ENCODE measurements at regions not wholly inside any gene's neighbourhood (a gene's known extent, or its start where the extent isn't known, plus 50 kb on each side); places are given as distances from the start of the nearest gene placed in this dataset.

- no CpG with 5 or more reads among the region's 3 CpGs for WGBS (ENCODE audit: extremely low coverage, insufficient coverage, insufficient read length)
- no peak overlapping the region for H3K14ac ChIP-seq (ENCODE audit: low read length)
- no peaks in the 10 kb centered on the region for H3K79me2 ChIP-seq (ENCODE audit: control insufficient read depth, insufficient read depth, low read length, poor library complexity)
- no peak overlapping the region for H2AK5ac ChIP-seq (ENCODE audit: low read length)
- H3K9ac ChIP-seq (ENCODE audit: low read length) = no peak overlapping the region
- no peak overlapping the region for H2BK120ac ChIP-seq (ENCODE audit: insufficient read depth, low read length, poor library complexity)
- H3K18ac ChIP-seq (ENCODE audit: low read length) = no peak overlapping the region
- H3K4me2 ChIP-seq (ENCODE audit: low read length) = no peak overlapping the region
- no peak overlapping the region for H3K23ac ChIP-seq (ENCODE audit: low read length)
- H4K91ac ChIP-seq (ENCODE audit: low read depth, low read length) = no peak overlapping the region
- H2BK5ac ChIP-seq (ENCODE audit: low read depth, low read length, poor library complexity) = no peak overlapping the region
- no peaks in the 10 kb centered on the region for H3K79me1 ChIP-seq (ENCODE audit: low read length)
- no peak overlapping the region for H2BK12ac ChIP-seq (ENCODE audit: low read length)
- no peak overlapping the region for H2AFZ ChIP-seq (ENCODE audit: insufficient read depth, low read length, poor library complexity)
- H3K9me3 ChIP-seq (ENCODE audit: insufficient read depth, low read depth, low read length) = peaks cover 3% of the 10 kb centered on the region
- H4K12ac ChIP-seq (ENCODE audit: low read depth, low read length) = no peak overlapping the region
- no peak overlapping the region for H3K4ac ChIP-seq (ENCODE audit: low read depth, low read length)
- no peaks in the 10 kb centered on the region for H3K27me3 ChIP-seq (ENCODE audit: insufficient read depth, low read length)
- no peaks in the 10 kb centered on the region for H3K36me3 ChIP-seq (ENCODE audit: control insufficient read depth in 1 of 2, insufficient read depth in 2 of 2, low read length in 2 of 2)
- no peak overlapping the region for H3K4me3 ChIP-seq (ENCODE audit: low read depth, low read length)
- no peaks in the 10 kb centered on the region for H3K4me1 ChIP-seq (ENCODE audit: control insufficient read depth in 1 of 2, insufficient read depth in 2 of 2, low read length in 2 of 2)
- no peak overlapping the region for H3K27ac ChIP-seq (ENCODE audit: low read depth, low read length)
- no peak for DNase-seq
- H4K8ac ChIP-seq (ENCODE audit: low read depth, low read length) = no peak overlapping the region
These were observed 852.6 kb upstream of the ID2 start for GRCh38 chr2:7829241-7829640.

GRCh38 chr2:7830616-7831015, 851.2 kb upstream of the ID2 start:
- Histone ChIP-seq H3K23ac (ENCODE audit: low read length) (no peak overlapping the region), H3K9me3 (ENCODE audit: insufficient read depth, low read depth, low read length) (peaks cover 3% of the 10 kb centered on the region), H2BK5ac (ENCODE audit: low read depth, low read length, poor library complexity) (no peak overlapping the region), H2BK120ac (ENCODE audit: insufficient read depth, low read length, poor library complexity) (no peak overlapping the region), H2AFZ (ENCODE audit: insufficient read depth, low read length, poor library complexity) (no peak overlapping the region), H3K4me3 (ENCODE audit: low read depth, low read length) (no peak overlapping the region), H3K4me2 (ENCODE audit: low read length) (no peak overlapping the region), H4K8ac (ENCODE audit: low read depth, low read length) (no peak overlapping the region), H3K27ac (ENCODE audit: low read depth, low read length) (no peak overlapping the region), H3K14ac (ENCODE audit: low read length) (no peak overlapping the region), H3K79me2 (ENCODE audit: control insufficient read depth, insufficient read depth, low read length, poor library complexity) (no peaks in the 10 kb centered on the region), H4K12ac (ENCODE audit: low read depth, low read length) (no peak overlapping the region), H3K9ac (ENCODE audit: low read length) (no peak overlapping the region), H3K79me1 (ENCODE audit: low read length) (no peaks in the 10 kb centered on the region), H2BK12ac (ENCODE audit: low read length) (no peak overlapping the region), H3K36me3 (ENCODE audit: control insufficient read depth in 1 of 2, insufficient read depth in 2 of 2, low read length in 2 of 2) (no peaks in the 10 kb centered on the region), H3K4me1 (ENCODE audit: control insufficient read depth in 1 of 2, insufficient read depth in 2 of 2, low read length in 2 of 2) (no peaks in the 10 kb centered on the region), H3K4ac (ENCODE audit: low read depth, low read length) (no peak overlapping the region), H4K91ac (ENCODE audit: low read depth, low read length) (no peak overlapping the region), H3K27me3 (ENCODE audit: insufficient read depth, low read length) (no peaks in the 10 kb centered on the region), H3K18ac (ENCODE audit: low read length) (no peak overlapping the region), H2AK5ac (ENCODE audit: low read length) (no peak overlapping the region)
- no CpG with 5 or more reads among the region's 2 CpGs for WGBS (ENCODE audit: extremely low coverage, insufficient coverage, insufficient read length)
- peak; percentile 27 to 74 for DNase-seq

GRCh38 chr2:7835151-7835550, 846.7 kb upstream of the ID2 start:
- Histone ChIP-seq H2BK5ac (ENCODE audit: low read depth, low read length, poor library complexity) (no peak overlapping the region), H3K4me1 (ENCODE audit: control insufficient read depth in 1 of 2, insufficient read depth in 2 of 2, low read length in 2 of 2) (peaks cover 0 to 2% of the 10 kb centered on the region in 2 experiments), H4K12ac (ENCODE audit: low read depth, low read length) (no peak overlapping the region), H3K27ac (ENCODE audit: low read depth, low read length) (no peak overlapping the region), H2BK120ac (ENCODE audit: insufficient read depth, low read length, poor library complexity) (no peak overlapping the region), H3K9me3 (ENCODE audit: insufficient read depth, low read depth, low read length) (no peaks in the 10 kb centered on the region), H3K23ac (ENCODE audit: low read length) (no peak overlapping the region), H3K4me3 (ENCODE audit: low read depth, low read length) (no peak overlapping the region), H3K4me2 (ENCODE audit: low read length) (no peak overlapping the region), H4K91ac (ENCODE audit: low read depth, low read length) (no peak overlapping the region), H3K79me1 (ENCODE audit: low read length) (no peaks in the 10 kb centered on the region), H4K8ac (ENCODE audit: low read depth, low read length) (no peak overlapping the region), H3K27me3 (ENCODE audit: insufficient read depth, low read length) (no peaks in the 10 kb centered on the region), H3K18ac (ENCODE audit: low read length) (no peak overlapping the region), H2BK12ac (ENCODE audit: low read length) (no peak overlapping the region), H3K79me2 (ENCODE audit: control insufficient read depth, insufficient read depth, low read length, poor library complexity) (no peaks in the 10 kb centered on the region), H3K36me3 (ENCODE audit: control insufficient read depth in 1 of 2, insufficient read depth in 2 of 2, low read length in 2 of 2) (no peaks in the 10 kb centered on the region), H2AK5ac (ENCODE audit: low read length) (no peak overlapping the region), H2AFZ (ENCODE audit: insufficient read depth, low read length, poor library complexity) (no peak overlapping the region), H3K14ac (ENCODE audit: low read length) (no peak overlapping the region), H3K9ac (ENCODE audit: low read length) (no peak overlapping the region), H3K4ac (ENCODE audit: low read depth, low read length) (no peak overlapping the region)
- WGBS (ENCODE audit: extremely low coverage, insufficient coverage, insufficient read length) = no CpG with 5 or more reads among the region's 3 CpGs
- DNase-seq = no peak

GRCh38 chr2:7835693-7836680, 845.9 kb upstream of the ID2 start:
- H4K12ac ChIP-seq (ENCODE audit: low read depth, low read length) = no peak overlapping the region
- no peaks in the 10 kb centered on the region for H3K36me3 ChIP-seq (ENCODE audit: control insufficient read depth in 1 of 2, insufficient read depth in 2 of 2, low read length in 2 of 2)
- H3K4me3 ChIP-seq (ENCODE audit: low read depth, low read length) = no peak overlapping the region
- WGBS (ENCODE audit: extremely low coverage, insufficient coverage, insufficient read length) = no CpG with 5 or more reads among the region's 12 CpGs
- no peak overlapping the region for H3K23ac ChIP-seq (ENCODE audit: low read length)
- peaks cover 0 to 2% of the 10 kb centered on the region in 2 experiments for H3K4me1 ChIP-seq (ENCODE audit: control insufficient read depth in 1 of 2, insufficient read depth in 2 of 2, low read length in 2 of 2)
- H4K91ac ChIP-seq (ENCODE audit: low read depth, low read length) = no peak overlapping the region
- H3K79me1 ChIP-seq (ENCODE audit: low read length) = no peaks in the 10 kb centered on the region
- H4K8ac ChIP-seq (ENCODE audit: low read depth, low read length) = no peak overlapping the region
- H2BK120ac ChIP-seq (ENCODE audit: insufficient read depth, low read length, poor library complexity) = no peak overlapping the region
- peak in 1 of 2 donors; percentile 46 for DNase-seq
- no peak overlapping the region for H2BK12ac ChIP-seq (ENCODE audit: low read length)
- H3K18ac ChIP-seq (ENCODE audit: low read length) = no peak overlapping the region
- H3K27me3 ChIP-seq (ENCODE audit: insufficient read depth, low read length) = no peaks in the 10 kb centered on the region
- no peaks in the 10 kb centered on the region for H3K9me3 ChIP-seq (ENCODE audit: insufficient read depth, low read depth, low read length)
- H3K14ac ChIP-seq (ENCODE audit: low read length) = no peak overlapping the region
- H3K27ac ChIP-seq (ENCODE audit: low read depth, low read length) = no peak overlapping the region
- no peak overlapping the region for H3K4me2 ChIP-seq (ENCODE audit: low read length)
- H2AFZ ChIP-seq (ENCODE audit: insufficient read depth, low read length, poor library complexity) = no peak overlapping the region
- H2BK5ac ChIP-seq (ENCODE audit: low read depth, low read length, poor library complexity) = no peak overlapping the region
- no peak overlapping the region for H3K9ac ChIP-seq (ENCODE audit: low read length)
- H3K79me2 ChIP-seq (ENCODE audit: control insufficient read depth, insufficient read depth, low read length, poor library complexity) = no peaks in the 10 kb centered on the region
- H2AK5ac ChIP-seq (ENCODE audit: low read length) = no peak overlapping the region
- H3K4ac ChIP-seq (ENCODE audit: low read depth, low read length) = no peak overlapping the region

All from trophoblast cell (in vitro differentiated cells and primary cell).